ENCODE measurements at regions not wholly inside any gene's neighbourhood (a gene's known extent, or its start where the extent isn't known, plus 50 kb on each side); places are given as distances from the start of the nearest gene placed in this dataset.
"Not testable (repeated sequence)": the region's sequence is repeated elsewhere in the genome, so short reads cannot be mapped to it uniquely, and the experiment has no call there.

- H3K27me3 ChIP-seq (replicated peaks; ENCODE audit: control insufficient read depth, insufficient read depth, low read length) = no peaks in the 10 kb centered on the region
- H3K4me3 ChIP-seq (replicated peaks; ENCODE audit: low read depth, low read length) = no peak overlapping the region
- H3K36me3 ChIP-seq (ENCODE audit: control insufficient read depth, insufficient read depth, low read length) = no peaks in the 10 kb centered on the region
- no peak for DNase-seq (ENCODE audit: extremely low read depth, insufficient read length)
- no peak for TF ChIP-seq CTCF (IDR thresholded peaks at IDR 0.05; ENCODE audit: insufficient read depth, low read length, poor library complexity, severe bottlenecking)
Measured at GRCh38 chr11:13135385-13136271, 126.5 kb downstream of the RASSF10 start.

- no peak for TF ChIP-seq CTCF (IDR thresholded peaks at IDR 0.05; ENCODE audit: insufficient read depth, low read length, poor library complexity, severe bottlenecking)
- no peaks in the 10 kb centered on the region for H3K36me3 ChIP-seq (ENCODE audit: control insufficient read depth, insufficient read depth, low read length)
- H3K4me3 ChIP-seq (replicated peaks; ENCODE audit: low read depth, low read length) = no peak overlapping the region
- no peaks in the 10 kb centered on the region for H3K27me3 ChIP-seq (replicated peaks; ENCODE audit: control insufficient read depth, insufficient read depth, low read length)
- no peak for DNase-seq (ENCODE audit: extremely low read depth, insufficient read length)
Measured at GRCh38 chr11:13136272-13136596, 127.1 kb downstream of the RASSF10 start.

GRCh38 chr11:13137844-13138301, 128.8 kb downstream of the RASSF10 start:
- H3K4me3 ChIP-seq (replicated peaks; ENCODE audit: low read depth, low read length) = no peak overlapping the region
- no peak for TF ChIP-seq CTCF (IDR thresholded peaks at IDR 0.05; ENCODE audit: insufficient read depth, low read length, poor library complexity, severe bottlenecking)
- no peaks in the 10 kb centered on the region for H3K36me3 ChIP-seq (ENCODE audit: control insufficient read depth, insufficient read depth, low read length)
- DNase-seq (ENCODE audit: extremely low read depth, insufficient read length) = no peak
- no peaks in the 10 kb centered on the region for H3K27me3 ChIP-seq (replicated peaks; ENCODE audit: control insufficient read depth, insufficient read depth, low read length)

- H3K4me3 ChIP-seq (replicated peaks; ENCODE audit: low read depth, low read length); H3K27me3 ChIP-seq (replicated peaks; ENCODE audit: control insufficient read depth, insufficient read depth, low read length); H3K36me3 ChIP-seq (ENCODE audit: control insufficient read depth, insufficient read depth, low read length); DNase-seq (ENCODE audit: extremely low read depth, insufficient read length): not testable (repeated sequence)
Measured at GRCh38 chr11:13139085-13139484, 130.0 kb downstream of the RASSF10 start.

GRCh38 chr11:13140028-13140870, 131.1 kb downstream of the RASSF10 start:
- Histone ChIP-seq H3K27me3 (replicated peaks; ENCODE audit: control insufficient read depth, insufficient read depth, low read length) (no peaks in the 10 kb centered on the region), H3K36me3 (ENCODE audit: control insufficient read depth, insufficient read depth, low read length) (no peaks in the 10 kb centered on the region), H3K4me3 (replicated peaks; ENCODE audit: low read depth, low read length) (no peak overlapping the region)
- TF ChIP-seq CTCF (IDR thresholded peaks at IDR 0.05; ENCODE audit: insufficient read depth, low read length, poor library complexity, severe bottlenecking) = no peak
- no peak for DNase-seq (ENCODE audit: extremely low read depth, insufficient read length)
